ENCODE measurements at regions not wholly inside any gene's neighbourhood (a gene's known extent, or its start where the extent isn't known, plus 50 kb on each side); places are given as distances from the start of the nearest gene placed in this dataset.

GRCh38 chr3:168997488-168997887, 666.0 kb downstream of the MECOM start:
- peaks cover 0 to under 1% (median 0%) of the 10 kb centered on the region in 5 donors for H3K4me1 ChIP-seq (ENCODE audit: control insufficient read depth in 5 of 5, insufficient read depth in 5 of 5, low read length in 5 of 5)
- no peaks in the 10 kb centered on the region for H3K27me3 ChIP-seq (ENCODE audit: control insufficient read depth in 3 of 3, insufficient read depth in 3 of 3, low read length in 2 of 3)
- TF ChIP-seq CTCF (IDR thresholded peaks at IDR 0.05; ENCODE audit: control extremely low read depth, extremely low read depth) = no peak
- no peak overlapping the region for H3K27ac ChIP-seq (ENCODE audit: low read depth in 1 of 2, low read length in 1 of 2)
- H3K9ac ChIP-seq (ENCODE audit: insufficient read depth in 1 of 2, low read length in 2 of 2) = no peak overlapping the region
- ATAC-seq (ENCODE audit: insufficient read depth, low FRiP score) (no peak), DNase-seq (no peak)
- H3K4me3 ChIP-seq = no peak overlapping the region
- H3K36me3 ChIP-seq (ENCODE audit: control insufficient read depth in 4 of 4, insufficient read depth in 4 of 4, low read length in 4 of 4) = no peaks in the 10 kb centered on the region
- H3K9me3 ChIP-seq (ENCODE audit: control insufficient read depth in 4 of 4, insufficient read depth in 3 of 4, low read length in 3 of 4) = no peaks in the 10 kb centered on the region

GRCh38 chr3:168996622-168997021, 666.9 kb downstream of the MECOM start:
- Histone ChIP-seq H3K4me3 (no peak overlapping the region), H3K27ac (ENCODE audit: low read depth in 1 of 2, low read length in 1 of 2) (no peak overlapping the region), H3K27me3 (ENCODE audit: control insufficient read depth in 3 of 3, insufficient read depth in 3 of 3, low read length in 2 of 3) (no peaks in the 10 kb centered on the region), H3K9me3 (ENCODE audit: control insufficient read depth in 4 of 4, insufficient read depth in 3 of 4, low read length in 3 of 4) (no peaks in the 10 kb centered on the region), H3K9ac (ENCODE audit: insufficient read depth in 1 of 2, low read length in 2 of 2) (no peak overlapping the region), H3K36me3 (ENCODE audit: control insufficient read depth in 4 of 4, insufficient read depth in 4 of 4, low read length in 4 of 4) (no peaks in the 10 kb centered on the region), H3K4me1 (ENCODE audit: control insufficient read depth in 5 of 5, insufficient read depth in 5 of 5, low read length in 5 of 5) (peaks cover 0 to 10% (median 1%) of the 10 kb centered on the region in 5 donors)
- no peak for ATAC-seq (ENCODE audit: insufficient read depth, low FRiP score)
- peak in 1 of 3 donors; percentile 43 for DNase-seq
- no peak for TF ChIP-seq CTCF (IDR thresholded peaks at IDR 0.05; ENCODE audit: control extremely low read depth, extremely low read depth)
- 87 to 89% methylated on average over 3 of the region's 3 CpGs for WGBS, 2 donors

- ATAC-seq (ENCODE audit: insufficient read depth, low FRiP score) (no peak), DNase-seq (no peak)
- H3K4me3 ChIP-seq = no peak overlapping the region
- no peak for TF ChIP-seq CTCF (IDR thresholded peaks at IDR 0.05; ENCODE audit: control extremely low read depth, extremely low read depth)
- no peaks in the 10 kb centered on the region for H3K27me3 ChIP-seq (ENCODE audit: control insufficient read depth in 3 of 3, insufficient read depth in 3 of 3, low read length in 2 of 3)
- no peaks in the 10 kb centered on the region for H3K9me3 ChIP-seq (ENCODE audit: control insufficient read depth in 4 of 4, insufficient read depth in 3 of 4, low read length in 3 of 4)
- H3K4me1 ChIP-seq (ENCODE audit: control insufficient read depth in 5 of 5, insufficient read depth in 5 of 5, low read length in 5 of 5) = peaks cover 0 to 24% (median 3%) of the 10 kb centered on the region in 5 donors
- no peak overlapping the region for H3K9ac ChIP-seq (ENCODE audit: insufficient read depth in 1 of 2, low read length in 2 of 2)
- no peaks in the 10 kb centered on the region for H3K36me3 ChIP-seq (ENCODE audit: control insufficient read depth in 4 of 4, insufficient read depth in 4 of 4, low read length in 4 of 4)
- 95% methylated on average over 6 of the region's 6 CpGs for WGBS, 2 donors
- H3K27ac ChIP-seq (ENCODE audit: low read depth in 1 of 2, low read length in 1 of 2) = no peak overlapping the region
Measured at GRCh38 chr3:168995129-168995528, 668.4 kb downstream of the MECOM start.

GRCh38 chr3:168991803-168992202, 671.7 kb downstream of the MECOM start:
- no peak for TF ChIP-seq CTCF (IDR thresholded peaks at IDR 0.05; ENCODE audit: control extremely low read depth, extremely low read depth)
- H3K36me3 ChIP-seq (ENCODE audit: control insufficient read depth in 4 of 4, insufficient read depth in 4 of 4, low read length in 4 of 4) = no peaks in the 10 kb centered on the region
- ATAC-seq (ENCODE audit: insufficient read depth, low FRiP score) (no peak), DNase-seq (peak; percentile 18 to 82 (median 73))
- no peaks in the 10 kb centered on the region for H3K9me3 ChIP-seq (ENCODE audit: control insufficient read depth in 4 of 4, insufficient read depth in 3 of 4, low read length in 3 of 4)
- H3K27ac ChIP-seq (ENCODE audit: low read depth in 1 of 2, low read length in 1 of 2) = no peak overlapping the region
- peaks cover 0 to 34% (median 3%) of the 10 kb centered on the region in 5 donors for H3K4me1 ChIP-seq (ENCODE audit: control insufficient read depth in 5 of 5, insufficient read depth in 5 of 5, low read length in 5 of 5)
- no peak overlapping the region for H3K9ac ChIP-seq (ENCODE audit: insufficient read depth in 1 of 2, low read length in 2 of 2)
- no peaks in the 10 kb centered on the region for H3K27me3 ChIP-seq (ENCODE audit: control insufficient read depth in 3 of 3, insufficient read depth in 3 of 3, low read length in 2 of 3)
- H3K4me3 ChIP-seq = no peak overlapping the region
